Hypothalamus (tissue), 51 donors: ENCODE measurements at regions not wholly inside any gene's neighbourhood (a gene's known extent, or its start where the extent isn't known, plus 50 kb on each side); places are given as distances from the start of the nearest gene placed in this dataset.

ENCODE experiments used
- DNase-seq, 51 donors: peaks; one replicate each; lab custom pipeline; 2025; lab: John Stamatoyannopoulos, UW

DNA sequence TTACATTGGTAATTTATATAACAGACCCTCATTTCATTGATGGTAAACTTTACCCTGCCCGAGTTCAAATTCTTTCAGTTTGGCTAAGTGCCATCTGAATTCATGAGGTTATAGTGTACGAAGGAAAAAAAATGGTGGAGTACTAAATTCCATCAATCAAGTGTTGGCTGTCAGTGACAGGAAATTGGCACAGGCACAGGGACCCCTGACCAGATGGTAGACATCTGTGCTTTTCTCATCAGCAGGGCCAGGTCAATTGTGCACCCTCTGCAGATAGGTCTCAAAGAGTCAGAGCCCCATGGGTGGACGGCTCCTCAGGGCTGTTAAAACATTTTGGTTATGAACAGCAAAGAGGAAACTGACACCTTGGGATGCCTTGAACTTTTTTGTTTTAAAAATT is 439.2 kb downstream of the SETBP1 start:
- DNase-seq, result no peak

DNA sequence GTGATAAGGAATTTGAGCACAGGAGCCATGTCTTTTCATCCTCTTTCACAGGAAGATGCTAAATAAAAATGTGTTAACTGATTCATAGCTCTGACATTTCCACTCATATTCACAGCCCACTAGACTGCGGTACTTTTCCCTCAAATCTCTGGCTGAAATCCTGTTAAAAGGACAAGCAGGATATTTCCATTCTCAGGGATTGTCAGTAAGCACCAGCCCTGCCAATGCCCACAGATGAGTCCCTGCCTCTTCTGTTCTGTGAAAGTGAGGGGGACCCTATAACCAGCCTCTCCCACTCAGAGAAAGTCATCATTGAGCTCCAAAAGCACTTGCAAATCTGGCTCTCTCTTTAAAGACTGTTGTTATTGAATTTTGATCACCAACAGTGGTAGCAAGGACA is 440.5 kb downstream of the SETBP1 start:
- no peak for DNase-seq

DNA sequence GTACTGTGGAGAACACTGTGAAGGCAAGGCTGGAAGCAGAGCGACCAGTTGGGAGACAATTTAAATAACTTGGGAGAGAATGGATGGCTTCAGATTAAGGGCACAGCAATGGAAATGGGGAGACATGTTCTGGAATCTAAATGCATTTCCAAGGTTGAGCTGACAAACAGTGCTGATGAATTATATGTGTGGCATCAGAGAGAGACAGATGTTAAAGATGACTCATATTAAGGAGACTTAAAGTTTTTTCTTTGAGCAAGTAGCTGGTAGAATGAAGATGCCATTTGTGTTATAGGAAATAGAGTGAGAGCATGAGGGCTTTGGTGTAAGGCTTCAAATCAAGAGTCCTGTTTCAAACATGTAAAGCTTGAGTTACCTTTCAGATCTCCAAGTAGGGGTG is 441.8 kb downstream of the SETBP1 start:
- DNase-seq, result no peak

DNA sequence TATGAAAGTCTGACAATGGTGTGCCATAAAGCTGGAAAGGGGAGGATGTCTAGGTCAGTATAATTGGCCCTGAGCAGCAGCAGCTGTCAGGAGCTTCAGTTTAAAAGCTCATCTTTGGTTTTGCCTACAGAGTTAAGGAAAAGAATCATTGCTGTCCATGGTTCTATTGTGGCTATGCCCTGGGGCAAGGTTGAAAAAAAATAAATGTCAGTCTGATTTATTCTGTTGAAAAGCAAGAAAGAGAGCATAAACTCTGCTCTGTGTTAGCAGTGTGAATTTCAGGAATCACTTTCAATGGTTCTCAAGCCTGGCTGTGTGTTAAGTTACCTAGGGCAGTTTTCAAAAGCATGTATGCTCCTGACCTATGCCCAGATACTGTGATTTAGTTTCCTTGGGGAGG is 446.7 kb downstream of the SETBP1 start:
- no peak for DNase-seq

DNA sequence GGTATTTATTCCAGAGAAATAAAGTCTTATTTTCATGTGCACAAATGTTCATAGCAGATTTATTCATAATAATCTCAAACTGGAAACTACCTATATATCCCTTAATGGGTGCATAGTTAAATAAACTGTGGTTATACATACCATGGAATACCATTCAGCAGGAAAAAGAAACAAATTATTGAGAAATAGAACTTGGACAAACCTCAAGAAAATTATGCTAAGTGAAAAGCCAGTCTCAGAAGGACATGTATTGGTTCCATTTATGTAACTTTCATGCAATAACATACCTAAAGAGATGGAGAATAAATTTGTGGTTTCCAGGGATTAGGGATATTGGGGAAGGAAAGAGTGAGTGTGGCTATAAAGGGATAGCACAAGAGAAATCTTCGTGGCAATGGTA is 452.6 kb downstream of the SETBP1 start:
- no peak for DNase-seq

DNA sequence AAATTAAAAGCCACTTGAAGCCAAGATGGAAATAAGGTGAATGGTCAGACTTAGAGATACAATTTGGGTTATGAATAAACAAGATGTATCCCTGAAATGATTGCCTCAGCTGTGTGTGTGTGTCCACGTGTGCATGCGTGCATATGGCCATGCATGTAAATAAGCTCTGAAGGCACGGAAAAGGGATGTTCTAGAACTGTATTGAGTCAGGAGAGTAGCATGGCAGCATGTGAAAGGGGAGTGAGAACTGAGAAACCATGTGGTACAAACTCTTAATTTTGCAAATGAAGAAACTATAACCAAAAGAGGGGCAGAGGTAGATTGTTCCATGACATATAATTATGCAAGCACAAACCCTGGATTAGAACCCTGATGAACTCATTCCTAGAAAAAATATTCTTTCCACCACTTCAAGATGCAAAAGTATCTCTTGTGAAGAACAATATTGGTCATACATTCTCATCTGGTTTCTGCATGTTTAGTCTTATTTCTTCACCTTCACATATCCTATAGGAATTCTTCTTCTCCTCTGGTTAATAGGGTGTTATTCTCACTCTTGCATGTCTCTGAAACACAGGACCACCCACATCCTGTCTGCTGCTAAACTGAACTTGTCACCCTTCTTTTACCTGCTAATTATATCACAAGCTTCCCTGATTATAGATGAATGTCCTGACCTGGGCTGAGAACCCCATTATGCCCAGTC is 455.8 kb downstream of the SETBP1 start:
- DNase-seq, result no peak

DNA sequence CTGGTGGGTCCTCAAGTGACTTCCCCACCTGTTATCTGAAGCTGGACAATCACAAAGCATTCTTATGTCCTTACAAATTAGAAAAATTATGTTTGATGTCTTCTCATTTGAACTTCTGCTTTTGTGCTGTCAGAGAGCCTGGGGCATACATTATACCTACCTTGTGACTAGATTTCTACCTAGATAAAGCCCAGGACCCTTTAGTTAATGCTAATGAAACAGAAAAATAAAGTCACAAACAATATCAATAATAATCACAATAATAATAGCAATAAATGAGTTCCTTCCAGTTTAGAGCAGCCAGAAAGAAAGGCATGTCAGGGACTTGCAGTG is 456.4 kb downstream of the SETBP1 start:
- DNase-seq, result no peak

DNA sequence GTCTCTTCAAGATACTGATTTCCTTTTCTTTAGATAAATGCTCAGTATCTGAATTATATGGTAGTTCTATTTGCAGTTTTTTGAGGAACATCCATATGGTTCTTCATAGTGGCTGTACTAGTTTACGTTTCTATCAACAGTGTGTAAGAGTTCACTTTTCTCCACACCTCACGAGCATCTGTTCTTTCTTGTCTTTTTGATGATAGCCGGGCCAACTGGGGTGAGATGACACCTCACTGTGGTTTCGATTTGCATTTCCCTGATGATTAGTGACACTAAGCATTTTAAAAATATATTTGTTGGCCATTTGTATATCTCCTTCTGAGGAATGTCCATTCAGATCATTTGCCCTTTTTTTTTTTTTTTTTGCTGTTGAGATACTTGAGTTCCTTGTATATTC is 458.8 kb downstream of the SETBP1 start:
- no peak for DNase-seq

DNA sequence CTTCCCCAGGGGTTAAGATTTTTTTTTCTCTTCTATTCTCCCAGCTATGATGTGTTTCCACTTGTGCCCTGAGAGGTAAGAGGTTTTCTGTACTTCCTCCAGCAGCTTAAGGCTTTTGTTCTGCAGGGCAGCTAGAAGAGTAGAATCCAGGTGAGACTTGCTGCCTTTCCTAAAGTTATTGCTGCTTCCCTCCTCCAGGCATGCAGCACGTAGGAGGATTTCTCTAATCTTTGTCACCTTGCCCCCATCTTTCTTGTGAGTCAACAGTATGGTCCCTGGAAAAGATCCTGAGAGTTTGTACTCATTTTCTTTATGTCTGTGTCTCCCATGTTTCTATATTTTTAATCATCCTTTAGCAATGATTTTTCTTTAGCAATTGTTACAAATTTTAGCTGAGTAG is 462.2 kb downstream of the SETBP1 start:
- DNase-seq, result no peak

DNA sequence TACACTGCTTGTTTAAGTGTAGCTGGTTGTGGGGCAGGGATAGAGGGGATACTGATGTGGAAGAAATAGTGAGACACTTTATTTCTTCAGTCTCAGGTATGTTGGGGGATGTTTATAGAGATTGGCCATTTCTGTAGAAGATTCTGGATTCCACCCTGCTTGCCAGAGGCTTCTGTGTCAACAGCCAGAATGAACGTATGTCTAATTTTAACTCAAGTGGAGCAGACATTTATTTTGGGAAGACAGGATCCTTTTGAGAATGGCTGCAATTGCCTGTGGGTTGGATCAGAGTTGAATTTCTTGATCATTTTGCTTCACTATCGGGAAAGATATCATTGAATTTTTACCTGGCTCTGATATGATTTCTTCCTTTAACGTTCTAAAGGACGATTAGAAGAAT is 465.6 kb upstream of the SLC14A2 start:
- DNase-seq, result no peak

DNA sequence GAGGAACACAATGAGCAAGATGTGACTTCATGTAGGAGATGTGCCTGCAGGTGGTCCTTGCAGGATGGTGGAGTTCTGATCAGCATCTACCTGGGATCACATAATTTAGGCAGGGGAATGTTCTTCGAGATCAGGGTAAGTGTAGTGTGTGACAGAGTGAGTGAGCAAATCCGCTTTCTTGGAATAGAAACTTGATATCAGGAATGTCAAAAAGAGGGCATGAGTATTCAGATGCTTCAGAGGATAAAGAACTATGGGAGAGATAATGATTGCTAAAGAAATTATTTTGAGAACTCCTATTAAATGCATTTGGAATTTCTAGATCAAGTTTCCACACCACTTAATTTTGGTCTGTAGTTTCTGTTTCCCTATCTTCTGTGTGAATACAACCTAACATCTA is 463.6 kb upstream of the SLC14A2 start:
- DNase-seq, result no peak

DNA sequence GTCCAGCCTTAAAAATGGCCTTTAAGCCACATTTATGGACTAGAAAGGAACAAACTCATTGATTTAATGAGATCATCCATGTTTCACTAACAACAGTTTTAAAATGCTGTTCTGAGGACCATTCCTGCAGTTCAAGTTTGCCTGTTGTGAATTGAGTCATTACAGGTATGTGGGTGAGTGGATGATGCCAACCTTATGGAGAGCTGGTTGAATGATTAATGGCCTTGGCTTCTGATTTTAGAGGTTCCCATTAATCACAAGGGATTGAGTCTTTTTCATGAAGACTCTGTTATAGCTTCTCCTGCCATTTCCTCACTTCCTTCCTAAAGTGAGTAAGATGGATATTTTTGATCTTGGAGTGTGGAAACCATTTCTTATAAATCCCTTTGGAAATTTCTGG is 459.8 kb upstream of the SLC14A2 start:
- no peak for DNase-seq

DNA sequence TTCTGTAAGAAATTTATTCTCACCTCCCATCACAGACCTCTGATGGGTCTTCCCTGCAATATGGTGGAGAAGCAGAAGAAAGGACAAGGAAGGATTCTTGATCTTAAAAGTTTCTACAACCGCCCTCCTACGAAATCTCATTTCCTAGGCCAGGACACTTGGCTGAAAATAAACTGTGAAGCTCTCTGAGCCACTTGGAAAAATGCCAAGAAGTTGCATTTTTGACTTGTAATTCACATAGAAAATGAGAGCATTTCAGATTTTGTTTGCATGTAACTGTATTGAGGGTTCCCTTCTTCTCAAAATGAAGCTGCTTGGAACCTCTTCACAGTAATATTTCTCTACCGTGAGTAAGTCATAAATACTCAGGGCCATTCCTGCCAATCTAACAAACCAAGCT is 458.3 kb upstream of the SLC14A2 start:
- no peak for DNase-seq

DNA sequence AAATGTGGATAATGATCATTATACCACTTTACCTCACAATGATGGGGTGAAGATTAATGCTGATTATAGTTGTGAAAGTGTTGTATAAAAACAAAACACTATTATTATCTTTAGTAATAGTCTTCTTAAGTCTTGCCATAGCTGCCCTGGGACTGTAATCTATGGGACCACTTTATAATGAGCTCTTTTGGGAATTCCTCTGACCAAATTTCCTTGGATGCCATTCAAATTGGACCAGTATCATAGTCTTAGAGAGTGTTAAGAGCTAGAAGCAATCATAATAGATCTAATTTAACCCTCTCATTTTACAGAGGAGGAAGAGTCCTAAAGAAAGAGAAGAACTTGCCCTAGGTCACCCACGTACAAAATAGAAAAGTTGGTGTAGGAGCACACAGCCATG is 457.7 kb upstream of the SLC14A2 start:
- DNase-seq, result no peak

DNA sequence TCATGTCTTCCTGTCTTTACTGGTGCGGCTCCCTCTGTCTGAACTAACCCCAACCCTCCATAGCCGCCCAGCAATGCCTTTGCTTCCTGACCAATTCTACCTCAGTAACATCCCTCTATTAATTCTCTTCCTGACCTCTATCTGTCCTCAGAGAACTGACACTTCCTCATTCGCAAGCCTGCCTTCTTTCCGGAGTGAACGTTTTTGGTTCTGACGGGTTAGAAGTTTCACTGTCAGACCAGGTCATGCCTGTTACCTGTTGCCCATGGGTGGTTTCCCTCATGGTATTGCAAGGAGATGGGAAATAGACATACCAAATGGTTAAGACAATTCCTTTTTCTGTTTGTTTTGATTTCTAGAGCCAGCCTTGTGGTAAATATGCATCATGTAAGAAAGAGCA is 453.4 kb upstream of the SLC14A2 start:
- no peak for DNase-seq

DNA sequence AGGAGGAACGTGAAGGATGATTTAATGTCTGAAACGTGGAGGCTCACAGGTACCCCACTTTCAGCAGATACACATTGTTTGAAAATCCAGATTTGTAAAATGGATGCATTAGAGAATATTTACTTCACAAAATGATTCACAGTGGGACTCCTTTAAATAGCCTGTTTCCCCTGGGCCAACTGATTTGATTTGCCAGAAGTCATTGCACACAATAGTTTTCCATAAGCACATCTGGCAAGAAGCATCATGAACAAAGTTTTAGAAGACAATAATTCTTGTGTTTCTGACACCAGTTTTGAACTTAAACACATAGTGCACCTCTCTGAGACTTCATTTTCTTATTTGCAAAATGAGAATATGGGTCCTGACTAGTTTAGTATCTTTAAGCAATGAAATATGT is 451.4 kb upstream of the SLC14A2 start:
- no peak for DNase-seq

DNA sequence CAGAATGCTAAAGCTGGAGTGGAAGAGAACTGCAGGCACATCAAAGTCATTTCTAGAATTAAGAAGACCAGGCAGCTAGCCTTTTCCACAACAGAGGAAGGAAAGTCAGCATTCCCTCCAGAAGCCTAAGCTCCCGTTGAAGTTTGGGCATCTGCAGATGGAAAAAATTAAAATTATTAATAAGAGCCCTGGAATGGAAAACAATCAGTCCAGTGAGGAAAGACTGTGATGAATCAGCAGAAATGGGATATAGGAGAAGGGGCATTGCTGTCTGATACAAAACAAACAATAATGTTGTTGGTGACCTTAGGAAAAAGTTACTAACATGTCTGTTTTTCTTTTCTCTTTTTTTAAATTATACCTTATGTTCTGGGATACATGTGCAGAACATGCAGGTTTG is 450.7 kb upstream of the SLC14A2 start:
- DNase-seq, result no peak

DNA sequence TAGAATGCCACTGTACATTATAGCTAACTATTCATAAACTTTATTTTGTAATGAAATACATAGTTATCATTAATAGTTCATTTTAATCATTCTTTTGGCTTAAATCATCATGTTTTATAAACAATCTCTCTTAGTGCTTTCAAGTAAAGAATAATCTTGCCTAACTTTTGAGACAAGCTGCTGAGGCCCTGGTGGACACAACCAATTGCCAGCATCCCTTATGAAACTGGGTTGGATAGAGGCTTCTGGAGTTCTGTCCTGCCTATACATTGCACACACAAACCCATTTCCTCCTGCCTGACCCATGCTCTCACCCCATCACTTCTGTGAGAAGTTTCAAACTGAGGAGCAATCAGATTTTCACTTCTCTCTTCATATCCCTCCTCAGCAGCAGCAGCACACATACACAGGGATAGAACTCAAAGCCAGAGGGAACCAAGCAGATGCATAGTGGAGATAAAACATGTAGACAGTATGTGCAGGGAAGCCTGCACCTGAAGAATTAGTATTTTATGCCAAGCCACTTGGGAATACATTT is 450.0 kb upstream of the SLC14A2 start:
- no peak for DNase-seq

DNA sequence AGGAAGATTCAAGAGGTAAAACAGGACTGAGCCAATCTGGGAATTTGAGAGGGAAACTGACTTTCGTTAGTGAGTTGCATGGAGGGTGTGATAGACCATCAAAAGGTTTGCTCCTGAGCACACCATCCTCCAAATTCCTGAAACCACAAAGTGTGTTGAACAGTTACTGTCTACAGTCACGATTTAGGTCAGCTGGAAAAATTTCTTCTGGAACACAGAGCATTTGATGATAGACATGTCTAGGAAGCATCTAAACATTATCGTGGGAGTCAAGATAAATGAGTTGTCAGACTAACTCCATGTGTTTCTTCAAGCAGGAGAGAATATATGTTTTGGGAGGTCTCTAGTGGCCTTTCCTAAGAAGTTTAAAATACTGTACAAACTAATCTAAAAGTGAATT is 449.4 kb upstream of the SLC14A2 start:
- DNase-seq, result no peak

DNA sequence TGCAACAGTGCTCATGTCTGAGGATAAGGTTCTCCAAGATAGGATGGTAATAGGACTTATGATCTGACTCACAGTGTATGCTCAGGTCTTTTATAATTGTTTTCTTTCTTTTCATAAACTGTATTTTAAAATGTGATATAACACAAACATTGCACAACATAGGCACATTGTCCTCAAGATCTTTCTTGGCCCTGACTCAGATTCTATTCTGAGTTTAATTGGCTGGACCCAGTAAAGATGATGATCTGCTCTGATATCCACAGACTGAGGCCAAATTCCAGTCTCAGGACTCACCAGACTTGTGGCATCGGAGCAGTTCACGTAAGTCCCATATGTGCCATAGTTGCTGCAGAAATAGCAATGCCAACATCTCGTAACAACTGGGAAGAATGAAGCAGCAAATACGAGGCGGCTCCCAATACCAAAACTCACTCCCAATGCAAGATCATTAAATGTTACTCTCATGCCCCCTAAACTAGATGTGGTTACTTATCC is 448.9 kb upstream of the SLC14A2 start:
- no peak for DNase-seq

DNA sequence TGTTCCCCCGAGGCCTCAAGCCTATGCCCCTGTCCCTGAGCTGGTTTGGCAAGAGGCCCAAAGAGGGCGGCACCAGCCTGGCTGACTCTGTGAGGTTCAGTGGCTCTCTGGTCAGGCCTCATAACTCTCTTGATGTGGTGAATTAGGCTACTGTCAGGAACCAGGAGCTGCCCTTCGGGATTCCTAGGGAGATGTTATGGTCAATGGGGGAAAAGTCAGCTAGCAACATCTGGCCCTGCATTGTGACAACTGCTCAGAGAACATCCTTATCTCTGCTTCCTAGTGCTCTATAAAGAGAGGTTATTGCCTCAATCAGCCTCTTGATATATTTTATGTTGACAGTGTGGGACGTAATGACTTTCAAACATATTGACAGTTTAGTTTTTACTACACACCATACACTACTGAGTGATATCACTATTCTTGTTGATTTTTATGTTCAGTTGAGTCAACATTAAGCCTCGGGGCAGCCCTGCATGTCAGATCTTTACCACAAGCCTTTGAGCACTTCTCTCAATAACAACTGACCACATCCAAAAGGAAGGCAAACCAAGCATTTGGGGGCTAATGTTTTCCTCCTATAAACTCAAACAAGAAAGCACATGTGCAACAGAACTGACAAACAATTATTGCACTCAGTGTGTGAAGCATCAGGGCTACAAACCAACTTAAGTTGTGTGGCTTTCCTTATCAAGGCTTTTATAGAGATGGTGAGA is 448.3 kb upstream of the SLC14A2 start:
- DNase-seq, result no peak

DNA sequence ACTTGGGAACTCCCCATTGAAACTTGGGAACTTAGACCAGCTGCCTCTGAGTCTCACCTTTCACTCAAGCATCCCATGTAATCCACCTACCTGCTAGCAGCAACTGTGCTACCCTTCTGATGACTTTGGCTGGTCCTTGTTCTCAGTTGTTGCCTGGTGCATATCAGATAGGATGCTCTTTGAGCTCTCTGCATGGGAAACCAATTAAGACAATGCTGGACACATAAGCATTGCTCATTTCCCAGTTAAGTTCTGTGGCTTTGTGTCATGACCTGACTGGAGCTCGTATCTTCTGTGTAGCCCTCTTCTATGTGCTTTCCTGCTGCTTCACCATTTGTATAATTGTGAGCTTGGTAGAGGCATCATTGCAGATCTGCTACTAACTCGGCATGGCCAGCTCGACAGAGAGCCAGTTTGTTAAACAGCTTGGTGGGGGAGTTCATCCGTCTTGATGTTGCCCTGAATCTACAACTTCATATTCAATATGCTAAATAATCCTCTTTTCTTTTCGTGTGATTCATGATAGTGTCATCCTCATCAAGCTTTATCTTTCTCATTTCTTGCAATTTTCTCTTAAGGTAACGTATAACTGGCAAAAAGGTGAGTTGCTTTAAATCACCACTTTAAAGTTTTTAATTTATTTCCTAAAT is 447.5 kb upstream of the SLC14A2 start:
- DNase-seq, result no peak
